Keratinocyte (primary cell): ENCODE measurements at regions not wholly inside any gene's neighbourhood (a gene's known extent, or its start where the extent isn't known, plus 50 kb on each side); places are given as distances from the start of the nearest gene placed in this dataset.

ENCODE experiments used
- CTCF ChIP-seq, 3 experiments: IDR thresholded peaks in 1 of 3; conservative IDR thresholded peaks in 1 of 3; optimal IDR thresholded peaks in 1 of 3; 2 replicates in 2 of 3; 3 replicates in 1 of 3; pipeline versions ENCODE3 to v1.5.1; 2011; ENCODE audit warnings: low read length in 3 of 3, mild to moderate bottlenecking in 3 of 3, moderate library complexity in 2 of 3, control low read depth in 1 of 3, inconsistent platforms in 1 of 3; ENCODE audit not compliant: insufficient read depth in 2 of 3; ENCODE audit errors: extremely low read depth in 1 of 3
- EZH2 ChIP-seq: IDR thresholded peaks from one replicate; pipeline ENCODE4 v1.6.1; 2012; ENCODE audit warnings: inconsistent platforms, mild to moderate bottlenecking, low read length, moderate library complexity

- TF ChIP-seq CTCF (optimal IDR thresholded peaks at IDR 0.05 in 1 of 3, IDR thresholded peaks at IDR 0.05 in 1 of 3, conservative IDR thresholded peaks at IDR 0.05 in 1 of 3; ENCODE audit: extremely low read depth in 1 of 3, insufficient read depth in 2 of 3, low read length in 3 of 3) (no peak), EZH2 (no peak)
Observed at GRCh38 chr2:147716906-147717305, 127.9 kb upstream of the ACVR2A start.
